Endodermal cell (in vitro differentiated cells): ENCODE measurements at regions not wholly inside any gene's neighbourhood (a gene's known extent, or its start where the extent isn't known, plus 50 kb on each side); places are given as distances from the start of the nearest gene placed in this dataset.

Source experiments
- DNase-seq: peaks from one replicate; pipeline ENCODE4 v3.0.0-alpha.2; 2017
- H3K27ac ChIP-seq: 2 replicates; pipeline ENCODE4 v1.5.1; 2013; ENCODE audit warnings: mild to moderate bottlenecking, low read depth, low read length, moderate library complexity
- H3K27me3 ChIP-seq: 2 replicates; pipeline ENCODE4 v1.6.1; 2013; ENCODE audit warnings: mild to moderate bottlenecking, low read length, moderate library complexity; ENCODE audit not compliant: insufficient read depth, control insufficient read depth, poor library complexity, severe bottlenecking
- H3K36me3 ChIP-seq: 2 replicates; pipeline ENCODE4 v1.7.0; 2013; ENCODE audit warnings: mild to moderate bottlenecking, low read length, moderate library complexity; ENCODE audit not compliant: control insufficient read depth, insufficient read depth
- H3K4me1 ChIP-seq: one replicate; pipeline ENCODE4 v1.7.0; 2013; ENCODE audit warnings: low read length; ENCODE audit not compliant: control insufficient read depth, insufficient read depth
- H3K4me3 ChIP-seq: 2 replicates; pipeline ENCODE4 v1.5.1; 2013; ENCODE audit warnings: mild to moderate bottlenecking, low read length, moderate library complexity
- H3K9ac ChIP-seq: 2 replicates; pipeline ENCODE4 v1.6.1; 2013; ENCODE audit warnings: mild to moderate bottlenecking, low read length, moderate library complexity; ENCODE audit not compliant: poor library complexity, severe bottlenecking; ENCODE audit errors: extremely low read depth
- H3K9me3 ChIP-seq: 2 replicates; pipeline ENCODE4 v1.6.1; 2013; ENCODE audit warnings: mild to moderate bottlenecking, low read length, moderate library complexity; ENCODE audit not compliant: control insufficient read depth
- H3K27ac Mint-ChIP-seq: 2 replicates; pipeline ENCODE4 v1.8.0; 2020; ENCODE audit warnings: mixed read lengths
- H3K27me3 Mint-ChIP-seq: 2 replicates; pipeline ENCODE4 v1.8.0; 2021; ENCODE audit warnings: mild to moderate bottlenecking, mixed read lengths; ENCODE audit not compliant: insufficient read depth
- H3K36me3 Mint-ChIP-seq: 2 replicates; pipeline ENCODE4 v1.8.0; 2020; ENCODE audit warnings: low read depth, mixed read lengths
- H3K4me1 Mint-ChIP-seq: 2 replicates; pipeline ENCODE4 v1.8.0; 2020; ENCODE audit warnings: mixed read lengths
- H3K4me3 Mint-ChIP-seq: 2 replicates; pipeline ENCODE4 v1.8.0; 2020; ENCODE audit warnings: mild to moderate bottlenecking, moderate library complexity, mixed read lengths
- H3K9me3 Mint-ChIP-seq: 2 replicates; pipeline ENCODE4 v1.8.0; 2020; ENCODE audit warnings: mild to moderate bottlenecking, mixed read lengths
- WGBS, 2 experiments: methylation state at CpG; one replicate each; pipeline versions ENCODE4 v1.1.5 to v1.1.7; 2013; ENCODE audit warnings: missing lambda C conversion rate in 2 of 2, mixed read lengths in 1 of 2; ENCODE audit not compliant: insufficient coverage in 1 of 2, insufficient read length in 1 of 2; 5-methylcytosine and 5-hydroxymethylcytosine counted together
- TF ChIP-seq, protein P1 (sequence below): fragments of 200-600 bp; sonication (generic); conservative IDR thresholded peaks from 2 replicates; pipeline ENCODE4 v1.5.0; 2021; ENCODE audit warnings: antibody characterized with exemption, mild to moderate bottlenecking

DNA sequence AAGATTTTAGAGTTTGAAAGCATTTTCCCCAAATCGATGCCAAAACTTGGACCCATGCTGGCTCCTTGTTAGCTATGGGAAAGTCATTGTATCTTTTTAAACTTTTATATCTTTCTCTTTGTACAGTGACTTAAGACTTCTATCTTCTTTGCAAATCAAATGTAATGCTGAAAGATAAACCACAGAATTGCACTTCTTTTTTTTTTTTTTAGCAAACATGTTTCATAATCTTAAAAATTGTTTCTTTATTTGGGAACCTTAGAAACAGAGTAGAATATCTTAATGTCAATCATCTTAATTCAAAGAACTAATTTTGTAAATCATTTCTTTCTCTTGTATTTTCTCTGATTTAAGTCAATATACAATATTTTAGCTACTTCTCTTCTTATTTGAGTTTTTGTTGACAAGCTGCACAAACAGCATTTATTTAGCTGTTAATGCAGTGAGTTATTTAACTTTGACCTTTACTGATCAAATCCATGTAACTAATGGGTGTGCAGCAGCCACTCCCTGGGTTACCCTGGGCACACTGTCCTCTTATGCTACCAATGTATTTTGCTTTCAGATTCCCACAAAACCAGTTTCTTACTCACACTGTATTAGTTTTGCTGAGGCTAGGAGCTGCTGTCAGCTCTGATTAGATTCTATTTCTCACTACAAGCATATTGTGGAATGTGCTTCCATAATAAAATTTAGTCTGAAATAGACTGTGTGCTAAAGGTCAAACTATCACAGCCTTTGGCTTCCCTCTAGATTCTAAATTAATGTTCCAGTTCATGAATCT lies 279.6 kb downstream of the ADGB start:
- Mint-ChIP-seq H3K4me1 (peaks cover 43% of the 10 kb centered on the region), H3K9me3 (no peaks in the 10 kb centered on the region), H3K36me3 (no peaks in the 10 kb centered on the region), H3K27me3 (no peaks in the 10 kb centered on the region), H3K27ac (no peak overlapping the region), H3K4me3 (no peak overlapping the region)
- Histone ChIP-seq H3K4me1 (peaks cover 18% of the 10 kb centered on the region), H3K4me3 (no peak overlapping the region), H3K9ac (no peak overlapping the region), H3K9me3 (no peaks in the 10 kb centered on the region), H3K27me3 (no peaks in the 10 kb centered on the region), H3K36me3 (no peaks in the 10 kb centered on the region), H3K27ac (no peak overlapping the region)
- TF ChIP-seq, protein P1, sequence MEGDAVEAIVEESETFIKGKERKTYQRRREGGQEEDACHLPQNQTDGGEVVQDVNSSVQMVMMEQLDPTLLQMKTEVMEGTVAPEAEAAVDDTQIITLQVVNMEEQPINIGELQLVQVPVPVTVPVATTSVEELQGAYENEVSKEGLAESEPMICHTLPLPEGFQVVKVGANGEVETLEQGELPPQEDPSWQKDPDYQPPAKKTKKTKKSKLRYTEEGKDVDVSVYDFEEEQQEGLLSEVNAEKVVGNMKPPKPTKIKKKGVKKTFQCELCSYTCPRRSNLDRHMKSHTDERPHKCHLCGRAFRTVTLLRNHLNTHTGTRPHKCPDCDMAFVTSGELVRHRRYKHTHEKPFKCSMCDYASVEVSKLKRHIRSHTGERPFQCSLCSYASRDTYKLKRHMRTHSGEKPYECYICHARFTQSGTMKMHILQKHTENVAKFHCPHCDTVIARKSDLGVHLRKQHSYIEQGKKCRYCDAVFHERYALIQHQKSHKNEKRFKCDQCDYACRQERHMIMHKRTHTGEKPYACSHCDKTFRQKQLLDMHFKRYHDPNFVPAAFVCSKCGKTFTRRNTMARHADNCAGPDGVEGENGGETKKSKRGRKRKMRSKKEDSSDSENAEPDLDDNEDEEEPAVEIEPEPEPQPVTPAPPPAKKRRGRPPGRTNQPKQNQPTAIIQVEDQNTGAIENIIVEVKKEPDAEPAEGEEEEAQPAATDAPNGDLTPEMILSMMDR = no peak
- 100% methylated on average over 1 of the region's 1 CpG; no CpG with 5 or more reads in 1 of the 2 experiments for WGBS, 2 experiments
- no peak for DNase-seq

DNA sequence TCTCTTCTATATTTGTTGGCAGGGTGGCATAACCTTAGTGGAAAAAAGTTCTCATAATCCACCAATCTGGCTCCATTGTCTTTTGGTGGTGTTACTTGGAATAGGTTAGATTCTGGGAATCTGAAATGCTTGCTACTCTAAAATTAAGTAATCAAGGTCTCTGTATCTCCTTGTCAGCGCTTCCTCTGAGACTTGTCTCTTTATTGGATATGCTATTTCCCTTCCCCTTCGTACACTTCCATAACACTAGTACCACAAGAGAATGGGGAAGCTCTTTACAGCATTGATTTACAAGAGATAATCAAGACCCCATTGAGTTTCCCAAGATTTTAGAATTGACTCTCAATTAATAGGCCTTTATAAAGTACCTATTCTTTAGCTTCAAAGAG lies 280.2 kb downstream of the ADGB start:
- H3K36me3 Mint-ChIP-seq = no peaks in the 10 kb centered on the region
- peaks cover 43% of the 10 kb centered on the region for H3K4me1 Mint-ChIP-seq
- no peaks in the 10 kb centered on the region for H3K9me3 ChIP-seq
- H3K4me3 ChIP-seq = no peak overlapping the region
- no peak for DNase-seq
- no peaks in the 10 kb centered on the region for H3K9me3 Mint-ChIP-seq
- no peak overlapping the region for H3K4me3 Mint-ChIP-seq
- no peaks in the 10 kb centered on the region for H3K36me3 ChIP-seq
- no peak overlapping the region for H3K27ac ChIP-seq
- no peak overlapping the region for H3K27ac Mint-ChIP-seq
- 80 to 96% methylated on average over 1 to 2 of the region's 2 CpGs for WGBS, 2 experiments
- H3K27me3 ChIP-seq = no peaks in the 10 kb centered on the region
- H3K27me3 Mint-ChIP-seq = no peaks in the 10 kb centered on the region
- TF ChIP-seq, protein P1 = no peak
- no peak overlapping the region for H3K9ac ChIP-seq
- H3K4me1 ChIP-seq = peaks cover 18% of the 10 kb centered on the region

DNA sequence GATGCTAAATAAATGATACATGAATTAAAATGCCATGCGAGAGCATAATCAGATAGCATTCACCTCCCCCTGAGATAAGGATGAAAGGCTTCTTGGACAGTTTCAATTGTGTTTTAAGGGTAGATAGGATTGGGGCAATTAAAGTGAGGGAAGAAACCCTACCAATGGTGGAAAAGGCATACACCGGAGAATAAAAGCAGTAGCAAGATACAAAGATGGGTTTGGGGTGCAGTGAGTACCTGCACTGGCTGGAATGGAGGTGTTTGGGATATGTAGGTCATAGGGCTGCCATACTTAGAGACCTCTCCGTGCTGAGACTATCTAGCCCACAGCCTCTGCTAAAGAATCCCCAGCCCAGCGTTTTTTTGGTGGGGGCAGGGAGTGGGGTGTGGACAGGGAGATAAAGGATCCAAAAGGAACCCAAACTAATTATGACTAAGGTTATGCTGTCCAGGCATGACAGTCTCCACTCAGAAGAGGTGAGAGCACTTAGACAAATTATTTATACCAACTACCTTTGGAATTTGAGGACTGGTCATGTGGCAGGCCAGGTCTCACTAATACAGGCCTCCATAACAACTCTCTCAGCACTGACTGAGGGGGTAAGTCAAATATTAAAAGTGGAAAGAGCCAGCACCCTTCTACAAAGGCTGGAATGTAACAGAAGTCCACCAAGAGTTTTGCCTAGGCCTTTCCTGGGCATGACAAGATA lies 280.8 kb downstream of the ADGB start:
- Mint-ChIP-seq H3K4me1 (peaks cover 44% of the 10 kb centered on the region), H3K9me3 (no peaks in the 10 kb centered on the region), H3K27me3 (no peaks in the 10 kb centered on the region), H3K27ac (no peak overlapping the region), H3K36me3 (no peaks in the 10 kb centered on the region), H3K4me3 (no peak overlapping the region)
- no peaks in the 10 kb centered on the region for H3K9me3 ChIP-seq
- no peak overlapping the region for H3K27ac ChIP-seq
- peaks cover 18% of the 10 kb centered on the region for H3K4me1 ChIP-seq
- H3K4me3 ChIP-seq = no peak overlapping the region
- no peaks in the 10 kb centered on the region for H3K36me3 ChIP-seq
- no peaks in the 10 kb centered on the region for H3K27me3 ChIP-seq
- TF ChIP-seq, protein P1 = no peak
- no peak overlapping the region for H3K9ac ChIP-seq
- DNase-seq = no peak
- WGBS, 2 experiments = 72% methylated on average over 4 of the region's 4 CpGs; no CpG with 5 or more reads in 1 of the 2 experiments
